Hepatocyte (in vitro differentiated cells): ENCODE measurements at regions not wholly inside any gene's neighbourhood (a gene's known extent, or its start where the extent isn't known, plus 50 kb on each side); places are given as distances from the start of the nearest gene placed in this dataset.

Source experiments
- DNase-seq: peaks from one replicate; pipeline ENCODE4 v3.0.0-alpha.2; 2016; ENCODE audit warnings: low spot score
- H2AFZ ChIP-seq: fragments of 200-600 bp; sonication (generic); 2 replicates; pipeline ENCODE4 v1.6.0; 2016; ENCODE audit warnings: antibody characterized with exemption, mild to moderate bottlenecking
- H3K27ac ChIP-seq: fragments of 200-600 bp; sonication (generic); 2 replicates; pipeline ENCODE4 v1.5.1; 2016; ENCODE audit warnings: mild to moderate bottlenecking
- H3K27me3 ChIP-seq: fragments of 200-600 bp; sonication (generic); 2 replicates; pipeline ENCODE4 v1.6.1; 2016
- H3K36me3 ChIP-seq: fragments of 200-600 bp; sonication (generic); replicated peaks from 2 replicates; pipeline ENCODE4 v1.5.1; 2016; ENCODE audit warnings: low read depth; ENCODE audit not compliant: insufficient read depth
- H3K4me1 ChIP-seq: fragments of 200-600 bp; sonication (generic); 2 replicates; pipeline ENCODE4 v1.5.1; 2016; ENCODE audit warnings: mild to moderate bottlenecking, moderate library complexity; ENCODE audit not compliant: insufficient read depth
- H3K4me2 ChIP-seq: fragments of 200-600 bp; sonication (generic); 2 replicates; pipeline ENCODE4 v1.6.0; 2016
- H3K4me3 ChIP-seq: fragments of 200-600 bp; sonication (generic); 2 replicates; pipeline ENCODE4 v1.5.1; 2016; ENCODE audit warnings: mild to moderate bottlenecking
- H3K79me2 ChIP-seq: fragments of 200-600 bp; sonication (generic); 2 replicates; pipeline ENCODE4 v1.6.0; 2017; ENCODE audit warnings: mild to moderate bottlenecking
- H3K9me2 ChIP-seq: fragments of 200-600 bp; sonication (generic); replicated peaks from 2 replicates; pipeline ENCODE4 v1.6.0; 2017; ENCODE audit warnings: mild to moderate bottlenecking; ENCODE audit not compliant: insufficient read depth
- H3K9me3 ChIP-seq: fragments of 200-600 bp; sonication (generic); 2 replicates; pipeline ENCODE4 v1.5.1; 2016; ENCODE audit warnings: low read depth, mild to moderate bottlenecking
- H4K20me1 ChIP-seq: fragments of 200-600 bp; sonication (generic); 2 replicates; pipeline ENCODE4 v1.6.0; 2016; ENCODE audit warnings: mild to moderate bottlenecking; ENCODE audit not compliant: insufficient read depth, poor library complexity, severe bottlenecking
- CTCF ChIP-seq: fragments of 200-600 bp; sonication (generic); IDR thresholded peaks from 2 replicates; pipeline ENCODE4 v1.5.1; 2016; ENCODE audit warnings: antibody characterized with exemption, mild to moderate bottlenecking; ENCODE audit not compliant: poor library complexity
- EZH2 ChIP-seq: fragments of 200-600 bp; sonication (generic); IDR thresholded peaks from 2 replicates; pipeline ENCODE4 v1.6.1; 2016; ENCODE audit warnings: antibody characterized with exemption, mild to moderate bottlenecking, borderline replicate concordance
- EZH2phosphoT487 ChIP-seq: fragments of 200-600 bp; sonication (generic); IDR thresholded peaks from one replicate; pipeline ENCODE4 v1.6.1; 2018; ENCODE audit warnings: antibody characterized with exemption, mild to moderate bottlenecking, low read depth, moderate library complexity; ENCODE audit not compliant: unreplicated experiment, severe bottlenecking
- WGBS: methylation state at CpG from one replicate; pipeline ENCODE4 v1.1.6; 2016; ENCODE audit warnings: low lambda C conversion rate; ENCODE audit errors: missing lambda C conversion rate; 5-methylcytosine and 5-hydroxymethylcytosine counted together

GRCh38 chr5:35561396-35561795 is 56.3 kb upstream of the SPEF2 start:
- Histone ChIP-seq H3K36me3 (no peaks in the 10 kb centered on the region), H3K27me3 (no peaks in the 10 kb centered on the region), H3K79me2 (no peaks in the 10 kb centered on the region), H3K4me1 (no peaks in the 10 kb centered on the region), H4K20me1 (no peaks in the 10 kb centered on the region), H2AFZ (no peak overlapping the region), H3K4me2 (no peak overlapping the region), H3K9me2 (no peaks in the 10 kb centered on the region), H3K9me3 (no peaks in the 10 kb centered on the region), H3K27ac (no peak overlapping the region), H3K4me3 (no peak overlapping the region)
- DNase-seq, result no peak
- TF ChIP-seq EZH2 (no peak), EZH2phosphoT487 (no peak), CTCF (no peak)

GRCh38 chr5:35557748-35558147 is 59.9 kb upstream of the SPEF2 start:
- Histone ChIP-seq H2AFZ (no peak overlapping the region), H3K79me2 (no peaks in the 10 kb centered on the region), H3K9me2 (no peaks in the 10 kb centered on the region), H3K4me3 (no peak overlapping the region), H3K9me3 (no peaks in the 10 kb centered on the region), H3K4me2 (no peak overlapping the region), H3K27me3 (no peaks in the 10 kb centered on the region), H3K4me1 (no peaks in the 10 kb centered on the region), H3K27ac (no peak overlapping the region), H3K36me3 (no peaks in the 10 kb centered on the region), H4K20me1 (no peaks in the 10 kb centered on the region)
- TF ChIP-seq EZH2phosphoT487, result no peak
- no peak for TF ChIP-seq EZH2
- DNase-seq, result no peak
- 71% methylated on average over 1 of the region's 1 CpG for WGBS

- no peaks in the 10 kb centered on the region for H3K9me2 ChIP-seq
- no peaks in the 10 kb centered on the region for H3K9me3 ChIP-seq
- DNase-seq, result no peak
- H3K4me1 ChIP-seq, result no peaks in the 10 kb centered on the region
- no peaks in the 10 kb centered on the region for H4K20me1 ChIP-seq
- 86% methylated on average over 2 of the region's 2 CpGs for WGBS
- no peak for TF ChIP-seq EZH2phosphoT487
- no peak for TF ChIP-seq EZH2
- no peak for TF ChIP-seq CTCF
- H3K36me3 ChIP-seq, result no peaks in the 10 kb centered on the region
- H3K27ac ChIP-seq, result no peak overlapping the region
- no peak overlapping the region for H3K4me2 ChIP-seq
- no peak overlapping the region for H2AFZ ChIP-seq
- H3K79me2 ChIP-seq, result no peaks in the 10 kb centered on the region
- no peaks in the 10 kb centered on the region for H3K27me3 ChIP-seq
- H3K4me3 ChIP-seq, result no peak overlapping the region
Measured at GRCh38 chr5:35557199-35557598, 60.5 kb upstream of the SPEF2 start.

GRCh38 chr5:35554016-35554415 is 63.6 kb upstream of the SPEF2 start:
- no peak for DNase-seq
- Histone ChIP-seq H3K4me3 (no peak overlapping the region), H3K9me3 (no peaks in the 10 kb centered on the region), H4K20me1 (no peaks in the 10 kb centered on the region), H3K4me2 (no peak overlapping the region), H3K27me3 (no peaks in the 10 kb centered on the region), H3K27ac (no peak overlapping the region), H2AFZ (no peak overlapping the region), H3K4me1 (no peaks in the 10 kb centered on the region), H3K36me3 (no peaks in the 10 kb centered on the region), H3K9me2 (no peaks in the 10 kb centered on the region), H3K79me2 (no peaks in the 10 kb centered on the region)
- 75% methylated on average over 3 of the region's 3 CpGs for WGBS
- TF ChIP-seq EZH2phosphoT487, result no peak
- no peak for TF ChIP-seq EZH2
- TF ChIP-seq CTCF, result no peak
